SK-N-DZ (cell line): ENCODE measurements at regions not wholly inside any gene's neighbourhood (a gene's known extent, or its start where the extent isn't known, plus 50 kb on each side); places are given as distances from the start of the nearest gene placed in this dataset.
"Not testable (repeated sequence)": the region's sequence is repeated elsewhere in the genome, so short reads cannot be mapped to it uniquely, and the experiment has no call there.

Source experiments
- DNase-seq: peaks from one replicate; pipeline ENCODE4 v3.0.0-alpha.2; 2015; ENCODE audit warnings: low spot score

DNA sequence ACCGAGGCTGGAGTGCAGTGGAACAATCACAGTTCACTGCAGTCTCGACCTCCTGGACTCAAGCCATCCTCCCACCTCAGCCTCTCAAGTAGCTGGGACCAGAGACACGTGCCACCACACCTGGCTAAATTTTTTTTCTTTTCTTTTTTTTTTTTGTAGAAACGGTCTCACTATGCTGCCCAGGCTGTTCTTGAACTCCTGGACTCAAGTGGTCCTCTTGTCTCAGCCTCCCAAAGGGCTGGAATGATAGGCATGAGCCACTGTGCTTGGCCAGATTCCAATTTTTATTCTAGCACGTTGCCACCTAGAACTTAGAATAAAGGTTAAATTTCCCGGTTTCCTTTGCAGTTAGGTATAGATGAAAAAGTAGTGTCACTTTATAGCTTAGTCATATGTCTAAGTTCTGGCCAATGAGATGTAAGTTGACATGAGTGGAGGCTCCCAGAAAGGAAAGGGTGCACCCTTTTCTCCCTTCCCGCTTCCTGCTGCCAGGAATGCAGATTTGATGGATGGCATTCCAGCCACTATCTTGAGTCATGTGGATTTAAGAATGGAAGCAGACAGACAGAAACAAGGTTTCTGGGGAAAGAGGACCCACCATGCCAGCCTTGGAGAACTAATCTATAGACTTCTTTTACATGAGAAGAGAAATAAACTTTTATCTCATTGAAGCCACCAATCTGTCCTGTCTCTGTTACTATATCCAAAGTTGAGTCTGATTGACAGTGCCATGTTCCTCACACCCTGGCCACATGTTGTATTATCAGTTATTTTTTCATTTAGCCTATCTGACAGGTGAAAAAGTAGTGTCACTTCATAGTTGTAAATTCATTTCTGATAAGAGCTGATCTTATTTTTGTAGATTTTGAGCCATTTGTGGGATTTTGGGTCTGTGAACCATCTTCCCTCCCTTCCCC, 60.6 kb upstream of the NCOA3 start:
- DNase-seq = no peak

DNA sequence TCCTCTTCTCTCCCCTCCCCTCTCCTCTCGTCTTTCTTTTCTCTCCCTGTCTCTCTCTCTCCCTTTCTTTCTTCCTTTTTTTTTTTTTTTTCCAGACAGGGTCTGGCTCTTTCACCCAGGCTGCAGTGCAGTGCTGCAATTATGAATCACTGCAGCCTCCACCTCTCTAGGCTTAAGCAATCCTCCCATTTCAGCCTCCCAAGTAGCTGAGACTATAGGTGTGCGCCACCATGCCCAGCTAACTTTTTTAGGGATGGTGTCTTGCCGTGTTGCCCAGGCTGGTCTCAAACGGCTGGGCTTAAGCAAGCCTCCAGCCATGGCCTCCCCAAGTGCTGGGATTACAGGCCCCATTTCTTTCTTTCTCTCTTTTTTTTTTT, 59.9 kb upstream of the NCOA3 start:
- no peak for DNase-seq

DNA sequence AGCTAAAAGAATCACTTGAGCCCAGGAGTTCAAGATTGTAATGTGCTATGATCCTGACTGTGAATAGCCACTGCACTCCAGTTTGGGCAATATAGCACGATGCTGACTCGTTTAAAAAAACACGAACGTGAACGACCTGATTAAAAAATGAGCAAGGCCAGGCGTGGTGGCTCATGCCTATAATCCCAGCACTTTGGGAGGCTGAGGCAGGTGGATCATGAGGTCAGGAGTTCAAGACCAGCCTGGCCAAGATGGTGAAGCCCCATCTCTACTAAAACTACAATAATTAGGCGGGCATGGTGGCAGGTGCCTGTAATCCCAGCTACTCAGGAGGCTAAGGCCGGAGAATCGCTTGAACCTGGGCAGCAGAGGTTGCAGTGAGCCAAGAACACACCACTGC, 58.6 kb upstream of the NCOA3 start:
- DNase-seq = not testable (repeated sequence)

DNA sequence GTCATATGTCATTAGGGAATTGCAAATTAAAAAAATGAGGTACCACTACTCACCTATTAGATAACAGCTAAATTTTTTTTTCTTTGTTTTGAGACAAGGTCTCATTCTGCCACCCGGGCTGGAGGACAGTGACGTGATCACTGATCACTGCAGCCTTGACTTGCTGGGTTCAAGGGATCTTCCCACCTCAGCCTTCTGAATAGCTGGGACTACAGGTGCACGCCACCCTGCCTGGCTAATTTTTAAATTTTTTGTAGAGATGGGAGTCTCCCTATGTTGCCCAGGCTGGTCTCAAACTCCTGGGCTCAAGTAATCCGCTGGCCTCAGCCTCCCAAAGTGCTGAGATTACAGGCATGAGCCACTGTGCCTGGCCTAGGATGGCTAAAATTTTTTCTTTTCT, 57.1 kb upstream of the NCOA3 start:
- no peak for DNase-seq

DNA sequence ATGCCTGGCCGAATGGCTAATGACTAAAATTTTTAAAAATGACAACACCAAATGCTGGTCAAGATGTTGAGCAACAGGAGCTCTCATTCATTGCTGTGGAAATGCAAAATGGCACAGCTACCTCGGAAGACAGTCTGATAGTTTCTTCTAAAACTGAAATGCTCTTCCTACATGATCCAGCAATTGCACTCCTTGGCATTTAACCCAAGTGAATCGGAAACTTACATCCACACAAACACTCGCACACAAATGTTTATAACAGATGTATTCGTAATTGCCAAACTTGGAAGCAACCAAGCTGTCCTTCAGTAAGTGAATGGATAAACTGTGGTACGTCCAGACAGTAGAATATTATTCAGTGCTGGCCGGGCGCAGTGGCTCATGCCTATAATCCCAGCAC, 56.4 kb upstream of the NCOA3 start:
- DNase-seq = no peak

DNA sequence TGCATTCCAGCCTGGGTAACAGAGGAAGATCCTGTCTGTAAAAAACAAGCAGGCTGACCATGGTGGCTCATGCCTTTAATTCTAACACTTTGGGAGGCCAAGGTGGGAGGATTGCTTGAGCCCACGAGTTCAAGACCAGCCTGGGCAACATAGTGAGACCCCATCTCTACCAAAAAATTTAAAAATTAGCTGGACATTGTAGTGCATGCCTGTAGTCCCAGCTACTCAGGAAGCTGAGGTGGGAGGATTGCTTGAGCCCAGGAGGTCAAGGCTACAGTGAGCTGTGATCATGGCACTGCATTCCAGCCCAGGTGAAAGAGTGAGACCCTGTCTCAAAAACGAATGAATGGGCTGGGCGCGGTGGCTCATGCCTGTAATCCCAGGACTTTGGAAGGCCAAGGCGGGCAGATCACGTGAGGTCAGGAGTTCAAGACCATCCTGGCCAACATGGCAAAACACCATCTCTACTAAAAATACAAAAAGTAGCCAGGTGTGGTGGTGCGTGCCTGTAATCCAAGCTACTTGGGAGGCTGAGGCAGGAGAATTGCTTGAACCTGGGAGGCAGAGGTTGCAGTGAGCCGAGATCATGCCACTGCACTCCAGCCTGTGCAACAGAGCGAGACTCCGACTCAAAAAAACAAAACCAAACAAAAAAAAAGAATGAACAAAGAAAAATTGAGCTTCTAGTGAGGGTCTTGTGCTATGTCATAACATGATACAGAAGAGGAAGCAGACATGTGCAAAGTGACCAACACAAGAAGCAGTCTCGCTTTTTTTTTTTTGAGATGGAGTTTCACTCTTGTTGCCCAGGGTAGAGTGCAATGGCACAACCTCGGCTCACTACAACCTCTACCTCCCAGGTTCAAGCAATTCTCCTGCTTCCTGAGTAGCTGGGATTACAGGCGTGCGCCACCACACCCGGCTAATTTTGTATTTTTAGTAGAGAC, 54.1 kb upstream of the NCOA3 start:
- DNase-seq = not testable (repeated sequence)

DNA sequence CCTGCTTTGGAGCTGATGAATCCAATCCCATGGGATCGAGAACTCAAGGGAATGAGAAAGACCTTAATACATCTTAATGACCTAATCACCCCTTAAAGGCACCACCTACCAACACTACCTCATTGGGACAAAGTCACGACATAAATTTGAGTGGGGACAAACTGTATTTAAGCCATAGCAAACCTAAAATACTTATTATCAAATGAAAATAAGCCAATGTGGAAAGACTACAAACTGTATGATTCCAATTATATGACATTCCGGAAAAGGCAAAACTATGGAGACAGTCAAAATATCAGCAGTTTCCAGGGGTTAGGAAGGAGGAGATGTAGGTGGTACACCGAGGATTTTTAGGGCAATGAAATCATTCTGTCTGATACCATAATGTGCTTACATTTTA, 53.3 kb upstream of the NCOA3 start:
- no peak for DNase-seq

DNA sequence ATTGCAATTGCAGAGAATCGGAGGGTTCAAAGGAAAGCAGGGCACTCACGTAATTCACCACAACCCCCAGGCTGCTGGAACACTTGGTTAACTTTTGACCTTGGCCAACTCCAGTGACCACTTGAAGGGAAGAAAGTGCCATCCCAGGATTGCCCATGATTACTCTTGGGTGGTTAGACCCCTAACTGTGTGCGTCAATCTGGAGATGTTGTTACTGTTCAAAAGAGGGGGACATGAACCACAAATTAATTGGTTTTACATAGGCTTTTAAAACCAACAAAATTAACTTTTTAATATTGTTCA, 50.1 kb upstream of the NCOA3 start:
- DNase-seq = no peak
